ENCODE measurements at regions not wholly inside any gene's neighbourhood (a gene's known extent, or its start where the extent isn't known, plus 50 kb on each side); places are given as distances from the start of the nearest gene placed in this dataset.

DNA sequence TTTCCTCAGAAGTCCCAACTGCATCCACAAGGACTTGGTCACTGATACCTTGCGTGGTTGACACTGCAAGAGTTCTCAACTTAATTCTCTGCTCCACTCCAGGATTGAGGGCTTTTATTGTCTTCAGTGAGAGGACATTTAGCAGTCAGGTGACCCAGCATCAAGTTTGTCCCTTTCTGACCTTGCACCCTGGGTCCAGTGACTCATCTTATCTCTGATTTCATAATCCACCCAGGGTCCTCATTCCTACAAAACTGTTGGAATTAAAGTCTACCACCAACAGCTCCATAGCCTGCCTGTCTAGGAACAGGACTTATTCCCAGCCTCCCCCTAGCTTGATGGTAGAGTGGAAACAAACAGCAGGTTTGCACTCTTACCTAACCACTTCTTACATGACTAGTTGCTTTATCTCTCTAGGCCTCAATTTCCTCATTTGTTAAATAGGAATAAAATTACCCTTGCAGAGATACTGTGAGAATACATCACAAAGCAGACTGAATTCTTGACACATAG, 151.3 kb upstream of the LPP start:
- intact Hi-C loops (cut with micrococcal nuclease) (no loop called here), dilution Hi-C loops (cut with MboI; ENCODE audit: extremely low pct_ligation_motif_present, low sequenced_read_pairs) (no loop called here)
- Histone ChIP-seq H4K20me1 (replicated peaks; ENCODE audit: control insufficient read depth, extremely low read depth, insufficient read depth, low read length) (no peaks in the 10 kb centered on the region), H2AFZ (ENCODE audit: low read depth, low read length) (no peak overlapping the region), H3K4me2 (ENCODE audit: insufficient read depth, low read length) (no peak overlapping the region), H3K4me1 (ENCODE audit: control insufficient read depth, extremely low read depth, insufficient read depth, low read length) (peaks cover 22% of the 10 kb centered on the region), H3K4me3 (replicated peaks in 1 of 3; ENCODE audit: insufficient read depth in 1 of 3, low read depth in 1 of 3, low read length in 3 of 3) (no peak overlapping the region), H3K9ac (replicated peaks; ENCODE audit: extremely low read depth, insufficient read depth, low read length) (no peak overlapping the region), H3K79me2 (ENCODE audit: control insufficient read depth, insufficient read depth, low read length) (no peaks in the 10 kb centered on the region), H3K27ac (ENCODE audit: insufficient read depth, low read depth, low read length) (no peak overlapping the region), H3K9me3 (replicated peaks; ENCODE audit: control insufficient read depth, insufficient read depth, low read length) (no peaks in the 10 kb centered on the region), H3K27me3 (ENCODE audit: control insufficient read depth in 2 of 2, insufficient read depth in 2 of 2, low read length in 2 of 2) (no peaks in the 10 kb centered on the region), H3K36me3 (ENCODE audit: control insufficient read depth in 2 of 2, extremely low read depth in 1 of 2, insufficient read depth in 2 of 2, low read length in 2 of 2) (no peaks in the 10 kb centered on the region), H3K9me1 (replicated peaks; ENCODE audit: control insufficient read depth, extremely low read depth, insufficient read depth, low read length) (no peaks in the 10 kb centered on the region)
- POLR2A ChIA-PET = interaction anchor here (0.7 kb wide), 1 partner anchor 713 kb away, joined by 3 read pairs; no protein-coding TSS in a partner anchor
- FAIRE-seq = no peak
- BruUV-seq (replicated peaks) = no TSS peak
- CTCF ChIA-PET = no interaction called here
- TF ChIP-seq, protein P1, sequence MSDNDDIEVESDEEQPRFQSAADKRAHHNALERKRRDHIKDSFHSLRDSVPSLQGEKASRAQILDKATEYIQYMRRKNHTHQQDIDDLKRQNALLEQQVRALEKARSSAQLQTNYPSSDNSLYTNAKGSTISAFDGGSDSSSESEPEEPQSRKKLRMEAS (IDR thresholded peaks at IDR 0.05; ENCODE audit: insufficient read depth, insufficient read length) = no peak
- no peak for DNase-seq (ENCODE audit: low read depth, low spot score)

DNA sequence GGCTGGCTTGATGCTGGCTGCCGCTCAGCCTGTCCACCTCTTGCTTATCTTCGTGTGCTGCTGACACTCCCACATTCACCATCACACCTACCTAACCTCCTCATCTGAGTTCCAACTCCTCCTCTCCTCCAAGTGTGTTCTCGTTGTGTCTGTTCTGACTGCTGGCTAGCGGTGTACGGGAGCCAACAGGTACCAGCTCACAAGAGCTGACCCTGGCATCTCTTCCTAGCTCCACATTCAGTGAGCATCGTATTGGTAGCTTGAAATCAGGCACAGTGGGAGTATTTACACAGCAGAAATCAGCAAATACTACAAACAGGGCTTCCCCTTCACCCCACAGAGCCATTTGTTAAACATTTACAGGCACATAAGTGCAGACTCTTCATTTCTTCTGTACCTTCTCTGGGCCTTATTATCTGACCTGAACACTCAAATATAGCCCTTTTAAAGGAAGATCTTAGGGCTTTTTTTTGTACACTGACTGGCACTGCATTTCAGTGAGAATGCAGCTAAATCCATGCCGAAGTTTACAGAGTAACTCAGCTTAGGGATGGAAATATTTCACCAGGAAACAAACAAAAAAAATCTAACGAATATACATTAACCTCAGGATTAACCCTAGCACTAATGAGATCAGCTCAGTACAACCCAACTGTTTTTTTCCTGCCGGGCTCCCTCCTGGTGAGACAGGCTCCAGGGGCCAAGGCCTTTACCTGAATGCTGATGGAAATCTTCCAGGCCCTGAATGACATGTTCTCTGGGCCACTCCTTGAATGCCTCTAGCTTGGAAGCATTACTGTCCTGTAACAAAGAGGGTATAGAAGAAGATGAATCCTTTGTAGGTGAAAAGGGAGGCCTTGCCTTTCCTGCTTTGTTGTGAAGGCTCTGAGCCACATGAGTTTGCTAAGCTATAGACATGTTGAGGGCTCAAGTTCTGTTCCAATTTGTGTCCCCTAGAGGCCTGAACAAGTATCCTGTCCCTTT, 150.5 kb upstream of the LPP start:
- Histone ChIP-seq H3K27ac (ENCODE audit: insufficient read depth, low read depth, low read length) (no peak overlapping the region), H3K9me1 (replicated peaks; ENCODE audit: control insufficient read depth, extremely low read depth, insufficient read depth, low read length) (no peaks in the 10 kb centered on the region), H3K36me3 (ENCODE audit: control insufficient read depth in 2 of 2, extremely low read depth in 1 of 2, insufficient read depth in 2 of 2, low read length in 2 of 2) (no peaks in the 10 kb centered on the region), H3K4me2 (ENCODE audit: insufficient read depth, low read length) (no peak overlapping the region), H3K4me1 (ENCODE audit: control insufficient read depth, extremely low read depth, insufficient read depth, low read length) (peaks cover 22% of the 10 kb centered on the region), H3K9ac (replicated peaks; ENCODE audit: extremely low read depth, insufficient read depth, low read length) (no peak overlapping the region), H3K79me2 (ENCODE audit: control insufficient read depth, insufficient read depth, low read length) (no peaks in the 10 kb centered on the region), H4K20me1 (replicated peaks; ENCODE audit: control insufficient read depth, extremely low read depth, insufficient read depth, low read length) (no peaks in the 10 kb centered on the region), H3K9me3 (replicated peaks; ENCODE audit: control insufficient read depth, insufficient read depth, low read length) (no peaks in the 10 kb centered on the region), H3K27me3 (ENCODE audit: control insufficient read depth in 2 of 2, insufficient read depth in 2 of 2, low read length in 2 of 2) (no peaks in the 10 kb centered on the region), H2AFZ (ENCODE audit: low read depth, low read length) (no peak overlapping the region), H3K4me3 (replicated peaks in 1 of 3; ENCODE audit: insufficient read depth in 1 of 3, low read depth in 1 of 3, low read length in 3 of 3) (no peak overlapping the region)
- no peak for FAIRE-seq
- BruUV-seq (replicated peaks) = no TSS peak
- no peak for TF ChIP-seq POLR2AphosphoS5 (IDR thresholded peaks at IDR 0.05; ENCODE audit: insufficient read depth, low read depth, low read length)
- TF ChIP-seq, protein P1 (IDR thresholded peaks at IDR 0.05; ENCODE audit: insufficient read depth, insufficient read length) = no peak
- no peak for TF ChIP-seq POLR2A (IDR thresholded peaks at IDR 0.05; ENCODE audit: low read depth, low read length)
- ChIA-PET CTCF (no interaction called here), POLR2A (interaction anchor here (0.7 kb wide), 1 partner anchor 712 kb away, joined by 3 read pairs; no protein-coding TSS in a partner anchor)
- intact Hi-C loops (cut with micrococcal nuclease) (no loop called here), dilution Hi-C loops (cut with MboI; ENCODE audit: extremely low pct_ligation_motif_present, low sequenced_read_pairs) (no loop called here)
- no peak for DNase-seq (ENCODE audit: low read depth, low spot score)
